ENCODE measurements at regions not wholly inside any gene's neighbourhood (a gene's known extent, or its start where the extent isn't known, plus 50 kb on each side); places are given as distances from the start of the nearest gene placed in this dataset.
"Not testable (repeated sequence)": the region's sequence is repeated elsewhere in the genome, so short reads cannot be mapped to it uniquely, and the experiment has no call there.

GRCh38 chr21:14657241-14658008 lies 111.3 kb upstream of the SAMSN1 start:
- peaks cover 2% of the 10 kb centered on the region for H3K36me3 Mint-ChIP-seq (ENCODE audit: low read depth)
- peaks cover 3% of the 10 kb centered on the region for H3K9me3 Mint-ChIP-seq
- ChIA-PET POLR2A (no interaction called here), CTCF (no interaction called here)
- H3K4me1 Mint-ChIP-seq, result peaks cover 5% of the 10 kb centered on the region
- H3K4me3 Mint-ChIP-seq, result no peak overlapping the region
- no peak overlapping the region for H3K27ac Mint-ChIP-seq
- no peaks in the 10 kb centered on the region for H3K27me3 Mint-ChIP-seq
- DNase-seq, result no peak

GRCh38 chr21:14646893-14647292 lies 100.8 kb upstream of the SAMSN1 start:
- CTCF ChIA-PET, result no interaction called here
- peaks cover 32% of the 10 kb centered on the region for H3K9me3 Mint-ChIP-seq
- DNase-seq, result no peak
- no peak overlapping the region for H3K27ac Mint-ChIP-seq
- no peaks in the 10 kb centered on the region for H3K27me3 Mint-ChIP-seq
- peaks cover 2% of the 10 kb centered on the region for H3K36me3 Mint-ChIP-seq (ENCODE audit: low read depth)
- POLR2A ChIA-PET, result no interaction called here
- H3K4me3 Mint-ChIP-seq, result no peak overlapping the region
- H3K4me1 Mint-ChIP-seq, result no peaks in the 10 kb centered on the region

- H3K27me3 Mint-ChIP-seq, result no peaks in the 10 kb centered on the region
- no peak overlapping the region for H3K4me3 Mint-ChIP-seq
These were observed 99.6 kb upstream of the SAMSN1 start for GRCh38 chr21:14645702-14646101.

GRCh38 chr21:14632359-14632758 lies 86.2 kb upstream of the SAMSN1 start:
- Mint-ChIP-seq H3K27ac (no peak overlapping the region), H3K4me1 (peaks cover 20% of the 10 kb centered on the region), H3K36me3 (ENCODE audit: low read depth) (peaks cover 3% of the 10 kb centered on the region), H3K9me3 (peaks cover 19% of the 10 kb centered on the region), H3K4me3 (no peak overlapping the region), H3K27me3 (no peaks in the 10 kb centered on the region)
- CTCF ChIA-PET, result no interaction called here
- POLR2A ChIA-PET, result no interaction called here
- no peak for DNase-seq

More at GRCh38 chr21:14645702-14646101, 99.6 kb upstream of the SAMSN1 start:
- Mint-ChIP-seq H3K9me3 (peaks cover 32% of the 10 kb centered on the region), H3K27ac (no peak overlapping the region), H3K4me1 (no peaks in the 10 kb centered on the region), H3K36me3 (ENCODE audit: low read depth) (peaks cover 2% of the 10 kb centered on the region)
- POLR2A ChIA-PET, result no interaction called here
- CTCF ChIA-PET, result no interaction called here
- DNase-seq, result no peak

- H3K27ac Mint-ChIP-seq, result no peak overlapping the region
- no peak overlapping the region for H3K4me3 Mint-ChIP-seq
- peaks cover 20% of the 10 kb centered on the region for H3K4me1 Mint-ChIP-seq
- H3K9me3 Mint-ChIP-seq, result peaks cover 21% of the 10 kb centered on the region
- peaks cover 3% of the 10 kb centered on the region for H3K36me3 Mint-ChIP-seq (ENCODE audit: low read depth)
- no peak for DNase-seq
- H3K27me3 Mint-ChIP-seq, result no peaks in the 10 kb centered on the region
- ChIA-PET POLR2A (interaction anchor here (0.6 kb wide), 1 partner anchor 251 kb away, joined by 3 read pairs; no protein-coding TSS in a partner anchor), CTCF (interaction anchor here (0.6 to 0.9 kb wide), 2 partner anchors 13 to 56 kb away, joined by 3 read pairs; no protein-coding TSS in a partner anchor)
These were observed 84.5 kb upstream of the SAMSN1 start for GRCh38 chr21:14630556-14631069.

GRCh38 chr21:14629461-14629860 lies 83.3 kb upstream of the SAMSN1 start:
- H3K36me3 Mint-ChIP-seq (ENCODE audit: low read depth), result peaks cover 3% of the 10 kb centered on the region
- no peaks in the 10 kb centered on the region for H3K27me3 Mint-ChIP-seq
- H3K9me3 Mint-ChIP-seq, result peaks cover 17% of the 10 kb centered on the region
- H3K4me3 Mint-ChIP-seq, result no peak overlapping the region
- H3K27ac Mint-ChIP-seq, result no peak overlapping the region
- H3K4me1 Mint-ChIP-seq, result peaks cover 20% of the 10 kb centered on the region
- CTCF ChIA-PET, result interaction anchor here (0.6 to 1.4 kb wide), 2 partner anchors 26 to 158 kb away, joined by 3 read pairs; no protein-coding TSS in a partner anchor
- DNase-seq, result no peak
- POLR2A ChIA-PET, result no interaction called here

- H3K36me3 Mint-ChIP-seq (ENCODE audit: low read depth); CTCF ChIA-PET; DNase-seq; POLR2A ChIA-PET; H3K4me1 Mint-ChIP-seq; H3K27ac Mint-ChIP-seq; H3K27me3 Mint-ChIP-seq; H3K4me3 Mint-ChIP-seq: not testable (repeated sequence)
- peaks cover 24% of the 10 kb centered on the region for H3K9me3 Mint-ChIP-seq
These were observed 77.0 kb upstream of the SAMSN1 start for GRCh38 chr21:14623079-14623478.

GRCh38 chr21:14620152-14620551 lies 74.0 kb upstream of the SAMSN1 start:
- Mint-ChIP-seq H3K9me3 (peaks cover 18% of the 10 kb centered on the region), H3K4me1 (peaks cover 1% of the 10 kb centered on the region), H3K4me3 (no peak overlapping the region), H3K36me3 (ENCODE audit: low read depth) (peaks cover 5% of the 10 kb centered on the region), H3K27ac (no peak overlapping the region), H3K27me3 (no peaks in the 10 kb centered on the region)
- POLR2A ChIA-PET, result no interaction called here
- DNase-seq, result no peak
- CTCF ChIA-PET, result no interaction called here

GRCh38 chr21:14617871-14618270 lies 71.8 kb upstream of the SAMSN1 start:
- POLR2A ChIA-PET, result interaction anchor here (0.6 kb wide), 1 partner anchor 214 kb away, joined by 3 read pairs; no protein-coding TSS in a partner anchor
- no peaks in the 10 kb centered on the region for H3K27me3 Mint-ChIP-seq
- H3K36me3 Mint-ChIP-seq (ENCODE audit: low read depth), result peaks cover 3% of the 10 kb centered on the region
- peaks cover 1% of the 10 kb centered on the region for H3K4me1 Mint-ChIP-seq
- CTCF ChIA-PET, result interaction anchor here (0.9 to 1.3 kb wide), 4 partner anchors 13 to 21 kb away, joined by 3 to 4 read pairs (median 4); no protein-coding TSS in a partner anchor
- H3K4me3 Mint-ChIP-seq, result no peak overlapping the region
- no peak overlapping the region for H3K27ac Mint-ChIP-seq
- DNase-seq, result no peak
- H3K9me3 Mint-ChIP-seq, result peaks cover 13% of the 10 kb centered on the region

- POLR2A ChIA-PET, result interaction anchor here (0.6 kb wide), 1 partner anchor 213 kb away, joined by 3 read pairs; no protein-coding TSS in a partner anchor
- DNase-seq, result no peak
These were observed 70.9 kb upstream of the SAMSN1 start for GRCh38 chr21:14617040-14617393.

GRCh38 chr21:14616380-14617039 lies 70.4 kb upstream of the SAMSN1 start:
- Mint-ChIP-seq H3K36me3 (ENCODE audit: low read depth) (peaks cover 2% of the 10 kb centered on the region), H3K27me3 (no peaks in the 10 kb centered on the region), H3K27ac (no peak overlapping the region), H3K9me3 (peaks cover 12% of the 10 kb centered on the region), H3K4me1 (peaks cover 4% of the 10 kb centered on the region), H3K4me3 (no peak overlapping the region)
- DNase-seq, result no peak
- CTCF ChIA-PET, result interaction anchor here (0.5 to 1.2 kb wide), 2 partner anchors 16 to 219 kb away, joined by 3 to 4 read pairs; no protein-coding TSS in a partner anchor
- POLR2A ChIA-PET, result no interaction called here

More at GRCh38 chr21:14617040-14617393, 70.9 kb upstream of the SAMSN1 start:
- no peaks in the 10 kb centered on the region for H3K36me3 Mint-ChIP-seq (ENCODE audit: low read depth)
- no peak overlapping the region for H3K4me3 Mint-ChIP-seq
- H3K9me3 Mint-ChIP-seq, result peaks cover 10% of the 10 kb centered on the region
- no peaks in the 10 kb centered on the region for H3K27me3 Mint-ChIP-seq
- H3K27ac Mint-ChIP-seq, result no peak overlapping the region
- peaks cover 1% of the 10 kb centered on the region for H3K4me1 Mint-ChIP-seq
- CTCF ChIA-PET, result interaction anchor here (0.5 to 1.2 kb wide), 3 partner anchors 14 to 219 kb away, joined by 3 to 4 read pairs (median 3); no protein-coding TSS in a partner anchor

- peaks cover 4% of the 10 kb centered on the region for H3K36me3 Mint-ChIP-seq (ENCODE audit: low read depth)
- no peak for DNase-seq
- H3K27ac Mint-ChIP-seq, result no peak overlapping the region
- H3K4me1 Mint-ChIP-seq, result peaks cover 9% of the 10 kb centered on the region
- CTCF ChIA-PET, result interaction anchor here (0.9 kb wide), 1 partner anchor 80 kb away, joined by 3 read pairs; no protein-coding TSS in a partner anchor
- POLR2A ChIA-PET, result no interaction called here
- no peaks in the 10 kb centered on the region for H3K27me3 Mint-ChIP-seq
- H3K4me3 Mint-ChIP-seq, result no peak overlapping the region
- peaks cover 14% of the 10 kb centered on the region for H3K9me3 Mint-ChIP-seq
These were observed 69.4 kb upstream of the SAMSN1 start for GRCh38 chr21:14615359-14615974.

- Mint-ChIP-seq H3K27me3 (no peaks in the 10 kb centered on the region), H3K4me3 (no peak overlapping the region), H3K36me3 (ENCODE audit: low read depth) (peaks cover 4% of the 10 kb centered on the region), H3K9me3 (peaks cover 9% of the 10 kb centered on the region), H3K27ac (no peak overlapping the region), H3K4me1 (peaks cover 14% of the 10 kb centered on the region)
- CTCF ChIA-PET, result no interaction called here
- DNase-seq, result no peak
- POLR2A ChIA-PET, result no interaction called here
These were observed 68.2 kb upstream of the SAMSN1 start for GRCh38 chr21:14614287-14614686.
